ENCODE measurements at regions not wholly inside any gene's neighbourhood (a gene's known extent, or its start where the extent isn't known, plus 50 kb on each side); places are given as distances from the start of the nearest gene placed in this dataset.

- no peak for TF ChIP-seq CTCF (IDR thresholded peaks at IDR 0.05; ENCODE audit: extremely low read depth in 1 of 2, insufficient read depth in 1 of 2, low read depth in 1 of 2, low read length in 2 of 2)
- TF ChIP-seq POLR2A (IDR thresholded peaks at IDR 0.05; ENCODE audit: low read depth, low read length), result no peak
- TF ChIP-seq, protein P1, sequence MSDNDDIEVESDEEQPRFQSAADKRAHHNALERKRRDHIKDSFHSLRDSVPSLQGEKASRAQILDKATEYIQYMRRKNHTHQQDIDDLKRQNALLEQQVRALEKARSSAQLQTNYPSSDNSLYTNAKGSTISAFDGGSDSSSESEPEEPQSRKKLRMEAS (IDR thresholded peaks at IDR 0.05; ENCODE audit: insufficient read depth, insufficient read length), result no peak
- no peak for TF ChIP-seq EZH2 (IDR thresholded peaks at IDR 0.05; ENCODE audit: borderline replicate concordance, low read depth, low read length, severe bottlenecking)
- TF ChIP-seq POLR2AphosphoS5 (IDR thresholded peaks at IDR 0.05; ENCODE audit: insufficient read depth, low read depth, low read length), result no peak
- TF ChIP-seq FOS (IDR thresholded peaks at IDR 0.05; ENCODE audit: borderline replicate concordance, insufficient read depth, low read length), result no peak
- no peak for TF ChIP-seq MYC (IDR thresholded peaks at IDR 0.05; ENCODE audit: low read depth, low read length)
These were observed 130.2 kb upstream of the CNTNAP2 start for GRCh38 chr7:145986248-145986874.

All from endothelial cell of umbilical vein (primary cell).